ENCODE measurements at regions not wholly inside any gene's neighbourhood (a gene's known extent, or its start where the extent isn't known, plus 50 kb on each side); places are given as distances from the start of the nearest gene placed in this dataset.

DNA sequence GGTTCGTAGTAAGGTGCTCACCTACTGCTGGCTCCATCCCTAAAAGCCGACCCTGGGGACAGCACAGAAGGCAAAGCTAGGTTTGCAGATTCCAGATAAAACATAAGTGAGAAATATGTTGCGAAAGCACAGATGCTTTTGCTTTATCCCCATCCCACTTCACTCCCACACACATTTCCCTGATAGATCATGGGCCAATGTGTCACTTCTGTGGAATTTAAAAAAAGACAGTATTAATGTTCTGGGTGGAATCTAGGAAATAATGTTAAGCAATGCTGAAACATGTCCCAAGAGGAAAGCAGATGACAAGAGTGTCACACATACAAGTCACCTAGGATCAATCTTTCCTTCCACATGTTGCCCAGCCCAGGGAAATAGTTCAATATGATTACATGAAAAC is 661.0 kb upstream of the MIR17HG start:
- no peak for DNase-seq
- no peaks in the 10 kb centered on the region for H3K36me3 Mint-ChIP-seq (ENCODE audit: insufficient read depth in 2 of 2)
- H3K4me1 Mint-ChIP-seq (ENCODE audit: low read depth): no peaks in the 10 kb centered on the region
- no peaks in the 10 kb centered on the region for H3K27me3 Mint-ChIP-seq (ENCODE audit: low read depth)
- H3K9me3 Mint-ChIP-seq: peaks cover 0 to 4% of the 10 kb centered on the region in 2 donors
- no peak for ATAC-seq (replicated peaks in 1 of 2)
- no peak overlapping the region for H3K4me3 Mint-ChIP-seq
- H3K27ac Mint-ChIP-seq: no peak overlapping the region

DNA sequence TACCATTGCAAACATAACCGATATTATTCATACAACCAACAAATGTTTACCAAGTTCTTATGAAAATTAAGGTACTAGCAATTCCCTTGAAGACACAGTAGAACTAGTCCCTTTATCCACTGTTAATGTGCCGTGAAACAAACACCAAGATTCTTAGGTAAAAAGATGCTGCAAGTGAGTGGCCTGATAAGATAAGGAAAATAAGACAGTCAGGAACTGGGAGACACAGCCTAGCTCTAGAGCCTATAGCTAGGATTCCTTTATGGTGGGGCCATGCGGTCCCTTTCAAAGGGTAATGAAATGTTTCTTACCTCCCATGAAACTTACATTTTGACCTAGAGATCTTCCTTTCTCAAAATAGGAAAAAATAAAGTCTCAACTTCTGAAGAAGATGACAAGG is 658.4 kb upstream of the MIR17HG start:
- Mint-ChIP-seq H3K27me3 (ENCODE audit: low read depth) (no peaks in the 10 kb centered on the region), H3K36me3 (ENCODE audit: insufficient read depth in 2 of 2) (no peaks in the 10 kb centered on the region), H3K27ac (no peak overlapping the region), H3K4me1 (ENCODE audit: low read depth) (no peaks in the 10 kb centered on the region), H3K9me3 (peaks cover 0 to 7% of the 10 kb centered on the region in 2 donors), H3K4me3 (no peak overlapping the region)
- ATAC-seq (replicated peaks in 1 of 2) (no peak), DNase-seq (no peak)

GRCh38 chr13:90690458-90691080 is 656.9 kb upstream of the MIR17HG start:
- Mint-ChIP-seq H3K4me3 (no peak overlapping the region), H3K36me3 (ENCODE audit: insufficient read depth in 2 of 2) (no peaks in the 10 kb centered on the region), H3K9me3 (peaks cover 0 to 8% of the 10 kb centered on the region in 2 donors), H3K4me1 (ENCODE audit: low read depth) (no peaks in the 10 kb centered on the region), H3K27ac (no peak overlapping the region), H3K27me3 (ENCODE audit: low read depth) (no peaks in the 10 kb centered on the region)
- no peak for DNase-seq
- no peak for ATAC-seq (replicated peaks in 1 of 2)

DNA sequence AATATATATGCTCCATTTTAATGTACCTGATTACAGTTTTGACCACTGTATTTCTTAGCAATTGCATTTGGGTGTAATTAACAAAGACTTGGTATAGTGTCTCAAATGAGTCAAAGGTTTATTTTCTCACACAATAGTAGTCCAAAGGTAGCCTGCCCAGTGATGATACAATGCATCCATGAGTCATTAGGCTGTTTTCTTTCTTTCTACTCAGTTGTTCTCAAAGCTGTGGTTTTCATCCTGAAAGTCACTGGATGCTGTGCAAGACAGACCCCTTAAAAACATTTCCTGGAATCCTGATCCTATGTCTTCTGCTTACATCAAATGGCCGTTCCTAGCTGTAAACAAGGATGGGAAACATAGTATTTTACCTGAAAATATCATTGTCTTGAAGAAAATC is 651.2 kb upstream of the MIR17HG start:
- ATAC-seq (replicated peaks in 1 of 2): no peak
- DNase-seq: no peak
- Mint-ChIP-seq H3K9me3 (peaks cover 0 to 5% of the 10 kb centered on the region in 2 donors), H3K36me3 (ENCODE audit: insufficient read depth in 2 of 2) (no peaks in the 10 kb centered on the region), H3K27ac (no peak overlapping the region), H3K4me1 (ENCODE audit: low read depth) (no peaks in the 10 kb centered on the region), H3K4me3 (no peak overlapping the region), H3K27me3 (ENCODE audit: low read depth) (no peaks in the 10 kb centered on the region)

- no peak for DNase-seq
- H3K9me3 Mint-ChIP-seq: peaks cover 0 to 5% of the 10 kb centered on the region in 2 donors
- H3K4me3 Mint-ChIP-seq: no peak overlapping the region
- no peaks in the 10 kb centered on the region for H3K36me3 Mint-ChIP-seq (ENCODE audit: insufficient read depth in 2 of 2)
- no peaks in the 10 kb centered on the region for H3K4me1 Mint-ChIP-seq (ENCODE audit: low read depth)
- no peaks in the 10 kb centered on the region for H3K27me3 Mint-ChIP-seq (ENCODE audit: low read depth)
- no peak for ATAC-seq (replicated peaks in 1 of 2)
- H3K27ac Mint-ChIP-seq: no peak overlapping the region
Measured at GRCh38 chr13:90696656-90697055, 650.8 kb upstream of the MIR17HG start.

DNA sequence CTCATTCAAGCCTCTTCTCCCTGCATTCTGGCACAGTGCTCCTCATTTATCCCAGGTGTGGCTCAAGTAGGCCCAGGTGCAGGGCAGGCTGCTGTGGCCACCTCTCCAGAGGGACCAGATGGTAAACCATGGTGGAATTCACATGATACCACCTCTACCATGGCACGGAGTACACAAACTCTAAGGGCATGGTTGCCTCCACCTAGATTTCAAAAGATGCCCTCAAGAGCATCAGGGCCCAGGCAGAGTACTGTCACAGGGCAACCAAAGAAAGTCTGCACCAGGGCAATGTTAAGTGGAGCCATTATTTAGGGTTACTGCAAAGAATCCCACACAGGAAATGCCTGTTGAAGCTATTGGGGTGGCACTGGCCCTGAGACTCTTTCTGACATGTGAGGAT is 647.1 kb upstream of the MIR17HG start:
- Mint-ChIP-seq H3K9me3 (peaks cover 0 to 3% of the 10 kb centered on the region in 2 donors), H3K36me3 (ENCODE audit: insufficient read depth in 2 of 2) (no peaks in the 10 kb centered on the region), H3K27ac (no peak overlapping the region), H3K4me3 (no peak overlapping the region), H3K4me1 (ENCODE audit: low read depth) (no peaks in the 10 kb centered on the region), H3K27me3 (ENCODE audit: low read depth) (no peaks in the 10 kb centered on the region)
- ATAC-seq (replicated peaks in 1 of 2) (no peak), DNase-seq (no peak)

- no peak for ATAC-seq (replicated peaks in 1 of 2)
- no peaks in the 10 kb centered on the region for H3K36me3 Mint-ChIP-seq (ENCODE audit: insufficient read depth in 2 of 2)
Measured at GRCh38 chr13:90701264-90701663, 646.2 kb upstream of the MIR17HG start.

GRCh38 chr13:90702050-90702449 is 645.4 kb upstream of the MIR17HG start:
- no peaks in the 10 kb centered on the region for H3K27me3 Mint-ChIP-seq (ENCODE audit: low read depth)
- no peaks in the 10 kb centered on the region for H3K36me3 Mint-ChIP-seq (ENCODE audit: insufficient read depth in 2 of 2)
- no peak overlapping the region for H3K4me3 Mint-ChIP-seq
- no peaks in the 10 kb centered on the region for H3K4me1 Mint-ChIP-seq (ENCODE audit: low read depth)
- DNase-seq: no peak
- no peak for ATAC-seq (replicated peaks in 1 of 2)
- H3K9me3 Mint-ChIP-seq: peaks cover 0 to 3% of the 10 kb centered on the region in 2 donors
- H3K27ac Mint-ChIP-seq: no peak overlapping the region

More at GRCh38 chr13:90701264-90701663, 646.2 kb upstream of the MIR17HG start:
- Mint-ChIP-seq H3K4me1 (ENCODE audit: low read depth) (no peaks in the 10 kb centered on the region), H3K4me3 (no peak overlapping the region), H3K9me3 (peaks cover 0 to 3% of the 10 kb centered on the region in 2 donors), H3K27ac (no peak overlapping the region), H3K27me3 (ENCODE audit: low read depth) (no peaks in the 10 kb centered on the region)
- no peak for DNase-seq

DNA sequence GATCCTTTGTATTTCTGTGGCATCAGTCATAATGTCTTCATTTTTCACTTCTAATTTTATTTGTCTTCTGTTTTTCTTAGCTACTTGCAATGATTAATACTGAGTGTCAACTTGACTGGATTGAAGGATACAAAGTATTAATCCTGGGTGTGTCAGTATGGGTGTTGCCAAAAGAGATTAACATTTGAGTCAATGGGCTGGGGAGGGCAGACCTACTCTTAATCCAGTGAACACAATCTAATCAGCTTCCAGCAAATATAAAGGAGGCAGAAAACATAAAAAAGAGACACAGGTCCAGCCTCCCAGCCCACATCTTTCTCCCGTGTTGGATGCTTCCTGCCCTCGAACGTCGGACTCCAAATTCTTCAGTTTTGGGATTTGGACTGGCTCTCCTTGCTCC is 640.9 kb upstream of the MIR17HG start:
- Mint-ChIP-seq H3K4me1 (ENCODE audit: low read depth) (no peaks in the 10 kb centered on the region), H3K36me3 (ENCODE audit: insufficient read depth in 2 of 2) (no peaks in the 10 kb centered on the region), H3K27me3 (ENCODE audit: low read depth) (no peaks in the 10 kb centered on the region), H3K4me3 (no peak overlapping the region), H3K27ac (no peak overlapping the region), H3K9me3 (peaks cover 3 to 7% of the 10 kb centered on the region in 2 donors)
- no peak for DNase-seq
- ATAC-seq (replicated peaks in 1 of 2): no peak

DNA sequence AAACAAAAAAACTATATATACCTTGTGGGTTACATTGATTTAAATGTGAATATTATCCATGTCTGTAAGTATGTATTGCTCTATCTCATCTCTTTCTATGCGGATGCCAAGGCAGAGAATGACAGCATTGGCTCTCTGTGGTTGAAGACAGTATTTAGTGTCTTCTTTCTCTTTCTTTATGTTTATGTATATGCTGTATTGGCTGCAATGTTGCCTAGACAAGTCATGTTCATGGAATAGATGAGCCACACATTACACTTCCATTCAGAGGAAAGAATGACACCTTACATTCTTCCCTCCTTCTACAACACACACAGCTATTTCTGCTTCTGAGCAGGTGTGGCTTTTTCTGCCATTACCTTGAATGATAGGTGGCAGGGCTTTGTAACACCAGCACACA is 639.4 kb upstream of the MIR17HG start:
- Mint-ChIP-seq H3K27ac (no peak overlapping the region), H3K36me3 (ENCODE audit: insufficient read depth in 2 of 2) (no peaks in the 10 kb centered on the region), H3K9me3 (peaks cover 2 to 7% of the 10 kb centered on the region in 2 donors)

DNA sequence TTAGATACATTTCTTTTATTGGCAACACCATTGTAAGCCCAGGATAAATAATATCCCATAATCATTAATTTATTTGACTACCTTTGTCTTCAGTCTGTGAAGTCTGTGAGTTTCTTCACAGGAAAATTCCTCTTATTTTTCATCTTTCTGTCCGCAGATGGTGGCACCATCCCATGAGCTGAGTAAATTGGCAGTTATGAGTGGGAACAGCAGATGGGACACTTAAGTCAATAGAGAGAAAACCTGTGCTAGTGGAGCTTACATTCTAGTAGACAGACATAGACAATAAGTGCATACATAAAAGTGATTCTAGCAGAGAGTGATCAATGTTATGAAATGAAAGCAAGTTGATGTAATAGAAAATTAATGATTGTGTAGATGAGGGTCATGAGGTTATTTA is 638.2 kb upstream of the MIR17HG start:
- Mint-ChIP-seq H3K9me3 (peaks cover 4 to 7% of the 10 kb centered on the region in 2 donors), H3K27me3 (ENCODE audit: low read depth) (no peaks in the 10 kb centered on the region), H3K36me3 (ENCODE audit: insufficient read depth in 2 of 2) (no peaks in the 10 kb centered on the region), H3K4me3 (no peak overlapping the region), H3K27ac (no peak overlapping the region), H3K4me1 (ENCODE audit: low read depth) (no peaks in the 10 kb centered on the region)
- ATAC-seq (replicated peaks in 1 of 2) (no peak), DNase-seq (no peak)

More for the DNA sequence above, 639.4 kb upstream of the MIR17HG start:
- H3K27me3 Mint-ChIP-seq (ENCODE audit: low read depth): no peaks in the 10 kb centered on the region
- no peaks in the 10 kb centered on the region for H3K4me1 Mint-ChIP-seq (ENCODE audit: low read depth)
- DNase-seq (no peak), ATAC-seq (replicated peaks in 1 of 2) (no peak)
- H3K4me3 Mint-ChIP-seq: no peak overlapping the region

GRCh38 chr13:90710164-90710759 is 637.2 kb upstream of the MIR17HG start:
- H3K27ac Mint-ChIP-seq: no peak overlapping the region
- H3K4me3 Mint-ChIP-seq: no peak overlapping the region
- DNase-seq (no peak), ATAC-seq (replicated peaks in 1 of 2) (no peak)
- no peaks in the 10 kb centered on the region for H3K36me3 Mint-ChIP-seq (ENCODE audit: insufficient read depth in 2 of 2)
- H3K4me1 Mint-ChIP-seq (ENCODE audit: low read depth): no peaks in the 10 kb centered on the region
- no peaks in the 10 kb centered on the region for H3K27me3 Mint-ChIP-seq (ENCODE audit: low read depth)
- H3K9me3 Mint-ChIP-seq: peaks cover 4 to 7% of the 10 kb centered on the region in 2 donors

- H3K27me3 Mint-ChIP-seq (ENCODE audit: low read depth): no peaks in the 10 kb centered on the region
- no peaks in the 10 kb centered on the region for H3K36me3 Mint-ChIP-seq (ENCODE audit: insufficient read depth in 2 of 2)
- DNase-seq (no peak), ATAC-seq (replicated peaks in 1 of 2) (no peak)
- H3K27ac Mint-ChIP-seq: no peak overlapping the region
- H3K9me3 Mint-ChIP-seq: peaks cover 6 to 8% of the 10 kb centered on the region in 2 donors
- H3K4me1 Mint-ChIP-seq (ENCODE audit: low read depth): no peaks in the 10 kb centered on the region
- H3K4me3 Mint-ChIP-seq: no peak overlapping the region
Measured at GRCh38 chr13:90713441-90714133, 633.9 kb upstream of the MIR17HG start.
